GM12865 (cell line): ENCODE measurements at regions not wholly inside any gene's neighbourhood (a gene's known extent, or its start where the extent isn't known, plus 50 kb on each side); places are given as distances from the start of the nearest gene placed in this dataset.
"Not testable (repeated sequence)": the region's sequence is repeated elsewhere in the genome, so short reads cannot be mapped to it uniquely, and the experiment has no call there.

Experiments used
- DNase-seq: peaks from one replicate; pipeline ENCODE4 v3.0.0; 2010; ENCODE audit warnings: low read depth
- H3K4me3 ChIP-seq: 2 replicates; pipeline ENCODE4 v1.5.1; 2011; ENCODE audit warnings: mild to moderate bottlenecking, low read depth, low read length, control low read depth
- TF ChIP-seq, protein P1 (sequence below): IDR thresholded peaks from 2 replicates; pipeline ENCODE4 v1.5.1; 2011; ENCODE audit warnings: low read length, control low read depth, low read depth, inconsistent platforms; ENCODE audit not compliant: insufficient read depth; ENCODE audit errors: missing control alignments

DNA sequence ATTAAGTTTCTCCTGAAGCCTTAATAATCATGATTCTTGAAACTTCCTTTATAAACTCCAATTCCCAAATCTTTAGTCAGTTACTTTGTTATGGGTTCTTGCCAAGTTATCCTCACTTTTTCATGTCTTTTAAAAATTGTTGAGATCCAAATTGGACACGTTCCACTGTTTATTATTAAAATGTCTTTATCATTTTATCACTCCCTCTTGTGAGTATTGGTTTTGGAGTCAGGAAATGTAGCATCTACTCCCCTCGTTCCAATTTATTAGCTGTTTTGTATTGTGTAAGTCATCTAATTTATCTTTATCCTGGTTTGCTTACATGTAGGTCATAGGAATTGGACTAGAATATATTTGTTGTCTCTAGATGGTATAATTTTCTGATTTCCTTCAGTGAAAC lies 213.1 kb upstream of the SLC39A10 start:
- DNase-seq: no peak
- no peak overlapping the region for H3K4me3 ChIP-seq
- TF ChIP-seq, protein P1, sequence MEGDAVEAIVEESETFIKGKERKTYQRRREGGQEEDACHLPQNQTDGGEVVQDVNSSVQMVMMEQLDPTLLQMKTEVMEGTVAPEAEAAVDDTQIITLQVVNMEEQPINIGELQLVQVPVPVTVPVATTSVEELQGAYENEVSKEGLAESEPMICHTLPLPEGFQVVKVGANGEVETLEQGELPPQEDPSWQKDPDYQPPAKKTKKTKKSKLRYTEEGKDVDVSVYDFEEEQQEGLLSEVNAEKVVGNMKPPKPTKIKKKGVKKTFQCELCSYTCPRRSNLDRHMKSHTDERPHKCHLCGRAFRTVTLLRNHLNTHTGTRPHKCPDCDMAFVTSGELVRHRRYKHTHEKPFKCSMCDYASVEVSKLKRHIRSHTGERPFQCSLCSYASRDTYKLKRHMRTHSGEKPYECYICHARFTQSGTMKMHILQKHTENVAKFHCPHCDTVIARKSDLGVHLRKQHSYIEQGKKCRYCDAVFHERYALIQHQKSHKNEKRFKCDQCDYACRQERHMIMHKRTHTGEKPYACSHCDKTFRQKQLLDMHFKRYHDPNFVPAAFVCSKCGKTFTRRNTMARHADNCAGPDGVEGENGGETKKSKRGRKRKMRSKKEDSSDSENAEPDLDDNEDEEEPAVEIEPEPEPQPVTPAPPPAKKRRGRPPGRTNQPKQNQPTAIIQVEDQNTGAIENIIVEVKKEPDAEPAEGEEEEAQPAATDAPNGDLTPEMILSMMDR: no peak

DNA sequence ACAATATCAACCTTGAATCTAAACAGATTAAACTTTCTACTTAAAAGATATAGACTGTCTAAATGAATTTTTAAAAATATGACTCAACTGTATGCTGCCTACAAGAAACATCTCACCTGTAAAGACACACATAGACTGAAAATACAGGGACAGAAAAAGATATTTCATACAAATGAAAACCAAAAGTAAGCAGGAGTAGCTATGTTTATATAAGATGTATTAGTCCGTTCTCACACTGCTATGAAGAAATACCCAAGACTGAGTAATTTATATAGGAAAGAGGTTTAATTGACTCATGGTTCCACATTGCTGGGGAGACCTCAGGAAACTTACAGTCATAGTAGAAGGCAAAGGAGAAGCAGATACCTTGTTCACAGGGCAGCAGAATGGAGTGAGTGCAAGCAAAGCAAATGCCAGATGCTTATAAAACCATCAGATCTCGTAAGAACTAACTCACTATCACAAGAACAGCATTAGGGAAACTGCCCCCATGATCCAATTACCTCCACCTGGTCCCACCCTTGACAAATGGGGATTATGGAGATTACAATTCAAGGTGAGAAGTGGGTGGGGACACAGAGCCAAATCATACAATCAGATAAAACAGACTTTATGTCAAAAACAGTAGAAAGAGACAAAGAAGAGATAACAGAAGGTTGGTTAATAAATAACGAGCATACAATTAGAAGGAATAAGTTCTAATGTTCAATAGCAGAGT lies 214.4 kb upstream of the SLC39A10 start:
- TF ChIP-seq, protein P1: no peak

DNA sequence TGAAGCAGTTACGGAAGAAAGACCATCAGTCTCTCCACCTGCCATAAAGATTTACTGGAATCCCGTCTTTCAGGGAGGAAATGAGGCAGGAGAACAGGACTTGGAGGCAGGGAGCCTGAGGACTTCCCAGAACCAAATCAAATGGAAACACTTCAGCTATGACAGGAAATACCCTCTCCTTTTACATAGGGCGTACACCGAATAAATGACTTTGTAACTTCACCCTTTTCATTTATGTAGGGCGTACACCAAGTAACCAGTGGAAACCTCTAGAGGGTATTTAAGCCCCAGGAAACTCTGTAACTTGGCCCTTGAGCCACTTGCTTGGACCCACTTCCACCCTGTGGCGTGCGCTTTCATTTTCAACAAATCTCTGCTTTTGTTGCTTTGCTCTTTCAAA lies 218.3 kb upstream of the SLC39A10 start:
- DNase-seq: no peak
- TF ChIP-seq, protein P1: no peak

More for the DNA sequence above, 214.4 kb upstream of the SLC39A10 start:
- no peak for DNase-seq
- H3K4me3 ChIP-seq: no peak overlapping the region

DNA sequence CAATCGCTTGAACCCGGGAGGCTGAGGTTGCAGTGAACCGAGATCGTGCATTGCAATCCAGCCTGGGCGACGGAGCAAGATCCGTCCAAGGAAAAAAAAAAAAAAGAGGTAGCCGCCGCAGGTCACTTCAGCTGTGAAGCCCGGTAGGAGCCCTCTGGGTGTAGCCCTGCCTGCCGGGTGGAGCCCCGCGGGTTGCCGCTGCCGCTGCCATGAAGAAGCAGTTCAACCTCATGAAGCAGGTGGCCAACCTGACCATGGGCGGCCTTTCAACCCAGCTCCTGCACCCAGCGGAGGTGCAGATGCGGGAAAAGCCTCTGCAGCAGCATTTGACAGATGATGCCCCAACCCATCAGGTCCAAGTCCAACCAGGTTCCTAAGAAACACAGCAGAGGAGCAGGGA lies 219.5 kb upstream of the SLC39A10 start:
- TF ChIP-seq, protein P1: no peak
- DNase-seq: no peak
- no peak overlapping the region for H3K4me3 ChIP-seq

More for the DNA sequence above, 218.3 kb upstream of the SLC39A10 start:
- H3K4me3 ChIP-seq: no peak overlapping the region

DNA sequence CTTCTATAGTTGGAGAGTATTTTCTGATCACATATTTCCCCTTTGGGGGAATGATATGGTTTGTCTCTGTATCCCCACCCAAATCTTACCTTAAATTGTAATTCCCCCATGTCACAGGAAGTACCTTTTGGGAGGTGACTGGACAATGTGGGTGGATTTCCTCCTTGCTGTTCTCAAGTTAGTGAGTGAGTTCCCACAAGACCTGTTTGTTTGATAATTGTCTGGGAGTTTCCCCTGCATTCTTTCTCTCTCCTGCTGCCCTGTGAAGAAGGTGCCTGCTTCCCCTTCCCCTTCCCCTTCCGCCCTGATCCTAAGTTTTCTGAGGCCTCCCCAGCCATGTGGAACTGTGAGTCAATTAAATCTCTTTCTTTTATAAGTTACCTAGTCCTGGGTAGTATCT lies 222.7 kb upstream of the SLC39A10 start:
- no peak for DNase-seq
- TF ChIP-seq, protein P1: no peak
- H3K4me3 ChIP-seq: no peak overlapping the region

DNA sequence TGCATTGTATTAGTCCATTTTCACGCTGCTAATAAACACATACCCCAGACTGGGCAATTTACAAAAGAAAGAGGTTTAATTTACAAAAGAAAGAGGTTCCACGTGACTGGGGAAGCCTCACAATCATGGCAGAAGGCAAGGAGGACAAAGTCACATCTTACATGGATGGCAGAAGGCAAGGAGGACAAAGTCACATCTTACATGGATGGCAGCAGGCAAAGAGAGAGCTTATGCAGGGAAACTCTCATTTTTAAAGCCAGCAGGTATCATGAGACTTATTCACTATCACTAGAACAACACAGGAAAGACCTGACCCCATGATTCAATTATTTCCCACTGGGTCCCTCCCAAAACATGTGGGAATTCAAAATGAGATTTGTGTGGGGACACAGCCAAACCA lies 223.3 kb upstream of the SLC39A10 start:
- not testable (repeated sequence) for DNase-seq, H3K4me3 ChIP-seq

DNA sequence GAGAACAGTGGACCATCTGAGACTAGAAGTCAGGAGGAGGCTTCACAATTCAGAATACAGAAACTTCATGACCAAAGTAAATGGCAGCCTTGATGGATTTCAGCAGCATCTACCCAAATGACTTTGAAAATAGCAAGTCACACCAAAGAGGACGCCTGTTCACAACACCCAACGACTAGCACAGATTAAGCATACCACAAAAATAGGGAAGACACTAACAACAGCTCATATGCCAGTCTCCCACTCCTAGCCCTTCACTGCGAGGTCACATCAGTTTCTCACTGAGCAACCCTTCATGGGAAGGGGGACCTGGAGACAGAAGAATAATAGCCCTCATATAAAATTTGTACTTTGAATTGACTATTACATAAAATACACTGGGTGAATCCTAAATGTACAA lies 228.4 kb upstream of the SLC39A10 start:
- DNase-seq: no peak
- TF ChIP-seq, protein P1: no peak
- no peak overlapping the region for H3K4me3 ChIP-seq
